IMR-90 (cell line): ENCODE measurements at regions not wholly inside any gene's neighbourhood (a gene's known extent, or its start where the extent isn't known, plus 50 kb on each side); places are given as distances from the start of the nearest gene placed in this dataset.

Experiments
- ATAC-seq: fragments of 200-7000 bp; cut with Tn5 transposase; 2 replicates; pipeline ENCODE4 v1.9.1; 2020; ENCODE audit warnings: low read depth, mild to moderate bottlenecking, moderate library complexity
- BruUV-seq: library from RNA; stranded (reverse); fragments of 400-500 nt; replicated peaks from 2 replicates; lab custom pipeline; 2021; lab: Mats Ljungman, UMichigan
- CTCF ChIA-PET: fragments of 300-600 bp; formaldehyde crosslinking; extraction: SDS; loops from one replicate; lab custom pipeline; 2021; ENCODE audit warnings: antibody characterized with exemption; lab: Yijun Ruan, JAX
- POLR2A ChIA-PET: fragments of 300-600 bp; sonication (Branson Sonifier 250); formaldehyde crosslinking; loops from one replicate; lab custom pipeline; 2022; ENCODE audit warnings: antibody characterized with exemption; ENCODE audit not compliant: unreplicated experiment; lab: Charles Lee
- DNase-seq: peaks from one replicate; pipeline ENCODE4 v3.0.0; 2013
- H2AFZ ChIP-seq: replicated peaks from 2 replicates; pipeline ENCODE3; 2013; ENCODE audit warnings: low read length, mild to moderate bottlenecking; ENCODE audit not compliant: poor library complexity
- H2AK5ac ChIP-seq: 2 replicates; pipeline ENCODE4 v1.6.1; 2013; ENCODE audit warnings: low read depth, low read length, inconsistent platforms
- H2AK9ac ChIP-seq: replicated peaks from 2 replicates; pipeline ENCODE3; 2013; ENCODE audit warnings: mild to moderate bottlenecking, low read depth, low read length, moderate library complexity; ENCODE audit not compliant: poor library complexity
- H2BK120ac ChIP-seq: 2 replicates; pipeline ENCODE4 v1.6.1; 2013; ENCODE audit warnings: low read depth, low read length, inconsistent platforms
- H2BK15ac ChIP-seq: 3 replicates; pipeline ENCODE4 v1.6.1; 2013; ENCODE audit warnings: low read depth, low read length, inconsistent platforms
- H2BK20ac ChIP-seq: 2 replicates; pipeline ENCODE4 v1.6.1; 2013; ENCODE audit warnings: low read depth, mild to moderate bottlenecking, inconsistent platforms, low read length, moderate library complexity
- H2BK5ac ChIP-seq: 2 replicates; pipeline ENCODE4 v1.6.1; 2013; ENCODE audit warnings: mild to moderate bottlenecking, low read depth, low read length, inconsistent platforms; ENCODE audit not compliant: poor library complexity, severe bottlenecking
- H3K14ac ChIP-seq: replicated peaks from 2 replicates; pipeline ENCODE4 v1.6.1; 2013; ENCODE audit warnings: low read depth, low read length, inconsistent platforms
- H3K18ac ChIP-seq: 2 replicates; pipeline ENCODE4 v1.6.1; 2013; ENCODE audit warnings: low read depth, low read length, control low read depth
- H3K23ac ChIP-seq: 2 replicates; pipeline ENCODE4 v1.6.1; 2013; ENCODE audit warnings: low read depth, low read length, inconsistent platforms
- H3K27ac ChIP-seq: 2 replicates; pipeline ENCODE4 v1.5.1; 2013; ENCODE audit warnings: mild to moderate bottlenecking, control low read depth, low read length; ENCODE audit not compliant: insufficient read depth
- H3K27me3 ChIP-seq: 2 replicates; pipeline ENCODE4 v1.6.1; 2013; ENCODE audit warnings: low read length; ENCODE audit not compliant: control insufficient read depth, insufficient read depth
- H3K36me3 ChIP-seq: 2 replicates; pipeline ENCODE4 v1.6.1; 2013; ENCODE audit warnings: low read length, mixed read lengths; ENCODE audit not compliant: control insufficient read depth, insufficient read depth
- H3K4ac ChIP-seq: 2 replicates; pipeline ENCODE4 v1.6.1; 2013; ENCODE audit warnings: low read depth, low read length, inconsistent platforms
- H3K4me1 ChIP-seq: 2 replicates; pipeline ENCODE4 v1.6.1; 2013; ENCODE audit warnings: low read length, mixed read lengths; ENCODE audit not compliant: control insufficient read depth, insufficient read depth
- H3K4me2 ChIP-seq: 2 replicates; pipeline ENCODE4 v1.6.1; 2013; ENCODE audit warnings: low read depth, mild to moderate bottlenecking, control low read depth, low read length, moderate library complexity
- H3K4me3 ChIP-seq: 2 replicates; pipeline ENCODE4 v1.5.1; 2013; ENCODE audit warnings: low read depth, mild to moderate bottlenecking, control low read depth, low read length, moderate library complexity; ENCODE audit not compliant: insufficient read depth
- H3K56ac ChIP-seq: 2 replicates; pipeline ENCODE4 v1.6.1; 2013; ENCODE audit warnings: low read length, inconsistent platforms; ENCODE audit not compliant: insufficient read depth; ENCODE audit errors: extremely low read depth
- H3K79me1 ChIP-seq, 2 experiments: 2 replicates each; pipeline ENCODE4 v1.6.1; 2013; ENCODE audit warnings: low read length in 2 of 2, inconsistent platforms in 1 of 2, low read depth in 1 of 2
- H3K9ac ChIP-seq: 2 replicates; pipeline ENCODE4 v1.6.1; 2013; ENCODE audit warnings: low read depth, low read length, control low read depth
- H3K9me1 ChIP-seq: 2 replicates; pipeline ENCODE4 v1.6.1; 2013; ENCODE audit warnings: low read length, inconsistent platforms; ENCODE audit not compliant: insufficient read depth
- H3K9me3 ChIP-seq: 2 replicates; pipeline ENCODE4 v1.6.1; 2013; ENCODE audit warnings: low read length; ENCODE audit not compliant: control insufficient read depth, insufficient read depth
- H4K20me1 ChIP-seq: 2 replicates; pipeline ENCODE4 v1.6.1; 2013; ENCODE audit warnings: low read length, inconsistent platforms; ENCODE audit not compliant: insufficient read depth
- H4K5ac ChIP-seq: 2 replicates; pipeline ENCODE4 v1.6.1; 2013; ENCODE audit warnings: mild to moderate bottlenecking, low read depth, low read length, control low read depth
- H4K8ac ChIP-seq, 2 experiments: 2 replicates each; pipeline ENCODE4 v1.6.1; 2013; ENCODE audit warnings: low read depth in 2 of 2, low read length in 2 of 2, control low read depth in 1 of 2, inconsistent platforms in 1 of 2
- H4K91ac ChIP-seq: 2 replicates; pipeline ENCODE4 v1.6.1; 2013; ENCODE audit warnings: low read depth, low read length, inconsistent platforms; ENCODE audit not compliant: insufficient read depth
- CEBPB ChIP-seq: IDR thresholded peaks from 2 replicates; pipeline ENCODE4 v1.6.1; 2012; ENCODE audit warnings: low read depth, low read length, improper control_type of control experiment
- CHD1 ChIP-seq: IDR thresholded peaks from 2 replicates; pipeline ENCODE4 v1.6.1; 2012; ENCODE audit warnings: low read depth, low read length, improper control_type of control experiment
- FOS ChIP-seq: fragments of 150-350 bp; IDR thresholded peaks from 2 replicates; pipeline ENCODE4 v1.6.1; 2016; ENCODE audit warnings: low read depth, low read length
- MXI1 ChIP-seq: IDR thresholded peaks from 2 replicates; pipeline ENCODE4 v1.6.1; 2012; ENCODE audit warnings: low read depth, mild to moderate bottlenecking, low read length, moderate library complexity, borderline replicate concordance
- NFE2L2 ChIP-seq: fragments of 150-350 bp; IDR thresholded peaks from 2 replicates; pipeline ENCODE4 v1.6.1; 2016; ENCODE audit warnings: low read depth, mild to moderate bottlenecking, low read length
- POLR2A ChIP-seq: IDR thresholded peaks from 2 replicates; pipeline ENCODE4 v1.6.1; 2012; ENCODE audit warnings: mild to moderate bottlenecking, low read depth, low read length
- RCOR1 ChIP-seq: IDR thresholded peaks from 2 replicates; pipeline ENCODE4 v1.6.1; 2012; ENCODE audit warnings: mild to moderate bottlenecking, low read length, improper control_type of control experiment; ENCODE audit not compliant: insufficient replicate concordance
- dilution Hi-C: fragments of 300-500 bp; cut with HindIII; formaldehyde crosslinking; loops from one replicate; pipeline ENCODE4 v1.14.3; 2018; ENCODE audit warnings: low sequenced_read_pairs; ENCODE audit not compliant: unreplicated experiment
- in situ Hi-C: fragments of 300-500 bp; cut with MboI; formaldehyde crosslinking; loops from 3 replicates; pipeline ENCODE4 v1.14.3; 2019; ENCODE audit warnings: low sequenced_read_pairs, inconsistent platforms, mixed read lengths
- intact Hi-C: fragments of 100-400 bp; cut with micrococcal nuclease; formaldehyde crosslinking; loops from 2 replicates; pipeline ENCODE4 v1.10.0; 2022
- TF ChIP-seq, protein P1 (sequence below): fragments of 150-350 bp; IDR thresholded peaks from 2 replicates; pipeline ENCODE4 v1.6.1; 2017; ENCODE audit warnings: mild to moderate bottlenecking, antibody characterized with exemption, low read length, low read depth
- TF ChIP-seq, protein P2 (sequence below): fragments of 150-350 bp; IDR thresholded peaks from 2 replicates; pipeline ENCODE4 v1.6.1; 2016; ENCODE audit warnings: low read depth, mild to moderate bottlenecking, low read length, moderate library complexity, borderline replicate concordance

DNA sequence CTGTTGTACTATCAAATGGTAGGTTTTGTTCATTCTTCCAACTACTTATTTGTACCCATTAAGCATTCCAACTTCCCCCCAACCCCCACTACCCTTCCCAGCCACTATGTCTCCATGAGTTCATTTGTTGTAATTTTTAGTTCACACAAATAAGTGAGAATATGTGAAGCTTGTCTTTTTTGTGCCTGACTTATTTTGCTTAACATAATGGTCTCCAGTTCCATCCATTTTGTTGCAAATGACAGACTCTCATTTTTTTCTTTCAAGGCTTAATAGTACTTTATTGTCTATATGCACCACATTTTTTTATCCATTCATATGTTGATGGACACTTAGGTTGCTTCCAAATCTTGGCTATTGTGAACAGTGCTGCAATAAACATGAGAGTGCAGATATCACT lies 86.2 kb downstream of the ALG10B start:
- no peak overlapping the region for H2AK5ac ChIP-seq
- H3K4ac ChIP-seq = no peak overlapping the region
- H3K23ac ChIP-seq = no peak overlapping the region
- ChIA-PET POLR2A (no interaction called here), CTCF (no interaction called here)
- no peak overlapping the region for H3K4me3 ChIP-seq
- no peaks in the 10 kb centered on the region for H3K36me3 ChIP-seq
- no peaks in the 10 kb centered on the region for H3K79me1 ChIP-seq
- no peak overlapping the region for H4K5ac ChIP-seq
- no peaks in the 10 kb centered on the region for H3K9me1 ChIP-seq
- H2BK20ac ChIP-seq = no peak overlapping the region
- H2BK5ac ChIP-seq = no peak overlapping the region
- peaks cover 6% of the 10 kb centered on the region; the same call in 1 of the 2 replicates for H3K9me3 ChIP-seq
- no peak overlapping the region for H3K9ac ChIP-seq
- H3K18ac ChIP-seq = no peak overlapping the region
- no peak overlapping the region for H2BK15ac ChIP-seq
- in situ Hi-C loops (no loop called here), intact Hi-C loops (no loop called here), dilution Hi-C loops (no loop called here)
- no peak for DNase-seq
- no peak overlapping the region for H2BK120ac ChIP-seq
- no peaks in the 10 kb centered on the region for H4K20me1 ChIP-seq
- H4K91ac ChIP-seq = no peak overlapping the region
- H3K56ac ChIP-seq = no peak overlapping the region
- no peak overlapping the region for H2AFZ ChIP-seq
- no TSS peak for BruUV-seq
- H3K14ac ChIP-seq = no peak overlapping the region
- no peak overlapping the region for H2AK9ac ChIP-seq
- H3K4me1 ChIP-seq = no peaks in the 10 kb centered on the region
- TF ChIP-seq, protein P1, sequence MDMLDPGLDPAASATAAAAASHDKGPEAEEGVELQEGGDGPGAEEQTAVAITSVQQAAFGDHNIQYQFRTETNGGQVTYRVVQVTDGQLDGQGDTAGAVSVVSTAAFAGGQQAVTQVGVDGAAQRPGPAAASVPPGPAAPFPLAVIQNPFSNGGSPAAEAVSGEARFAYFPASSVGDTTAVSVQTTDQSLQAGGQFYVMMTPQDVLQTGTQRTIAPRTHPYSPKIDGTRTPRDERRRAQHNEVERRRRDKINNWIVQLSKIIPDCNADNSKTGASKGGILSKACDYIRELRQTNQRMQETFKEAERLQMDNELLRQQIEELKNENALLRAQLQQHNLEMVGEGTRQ = no peak
- TF ChIP-seq, protein P2, sequence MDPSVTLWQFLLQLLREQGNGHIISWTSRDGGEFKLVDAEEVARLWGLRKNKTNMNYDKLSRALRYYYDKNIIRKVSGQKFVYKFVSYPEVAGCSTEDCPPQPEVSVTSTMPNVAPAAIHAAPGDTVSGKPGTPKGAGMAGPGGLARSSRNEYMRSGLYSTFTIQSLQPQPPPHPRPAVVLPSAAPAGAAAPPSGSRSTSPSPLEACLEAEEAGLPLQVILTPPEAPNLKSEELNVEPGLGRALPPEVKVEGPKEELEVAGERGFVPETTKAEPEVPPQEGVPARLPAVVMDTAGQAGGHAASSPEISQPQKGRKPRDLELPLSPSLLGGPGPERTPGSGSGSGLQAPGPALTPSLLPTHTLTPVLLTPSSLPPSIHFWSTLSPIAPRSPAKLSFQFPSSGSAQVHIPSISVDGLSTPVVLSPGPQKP = no peak
- no peak for TF ChIP-seq POLR2A
- no peak for TF ChIP-seq MXI1
- no peak for TF ChIP-seq CEBPB
- TF ChIP-seq RCOR1 = no peak
- TF ChIP-seq FOS = no peak
- no peak for TF ChIP-seq NFE2L2
- TF ChIP-seq CHD1 = no peak
- no peak overlapping the region for H3K27ac ChIP-seq
- H3K4me2 ChIP-seq = no peak overlapping the region
- no peaks in the 10 kb centered on the region for H3K27me3 ChIP-seq
- no peak for ATAC-seq
- H4K8ac ChIP-seq = no peak overlapping the region
